Stimulated activated CD4-positive, alpha-beta T cell treated with anti-CD3 and anti-CD28 coated beads, TNF-alpha, amount 100 ng/mL, for 48 hours (primary cell): ENCODE measurements at regions not wholly inside any gene's neighbourhood (a gene's known extent, or its start where the extent isn't known, plus 50 kb on each side); places are given as distances from the start of the nearest gene placed in this dataset.
"Not testable (repeated sequence)": the region's sequence is repeated elsewhere in the genome, so short reads cannot be mapped to it uniquely, and the experiment has no call there.

ENCODE experiments used
- DNase-seq, 3 donors: peaks; one replicate each; pipeline ENCODE4 v3.0.0-alpha.2; 2020; ENCODE audit warnings: low read depth in 3 of 3

GRCh38 chr19:29154163-29154562 is 58.8 kb downstream of the UQCRFS1 start:
- DNase-seq, result no peak

- no peak for DNase-seq
Observed at GRCh38 chr19:29145756-29146155, 67.2 kb downstream of the UQCRFS1 start.

- DNase-seq, result no peak
Observed at GRCh38 chr19:29143183-29143582, 69.8 kb downstream of the UQCRFS1 start.

GRCh38 chr19:29139227-29139626 is 73.7 kb downstream of the UQCRFS1 start:
- no peak for DNase-seq

GRCh38 chr19:29138206-29138605 is 74.7 kb downstream of the UQCRFS1 start:
- DNase-seq, result not testable (repeated sequence)

GRCh38 chr19:29131456-29131855 is 81.5 kb downstream of the UQCRFS1 start:
- DNase-seq, result no peak

GRCh38 chr19:29129148-29129547 is 83.8 kb downstream of the UQCRFS1 start:
- DNase-seq, result no peak

- DNase-seq, result no peak
Observed at GRCh38 chr19:29128203-29128602, 84.7 kb downstream of the UQCRFS1 start.

GRCh38 chr19:29122185-29122584 is 90.8 kb downstream of the UQCRFS1 start:
- DNase-seq, result no peak

GRCh38 chr19:29121684-29122083 is 91.3 kb downstream of the UQCRFS1 start:
- no peak for DNase-seq

GRCh38 chr19:29120466-29120865 is 92.5 kb downstream of the UQCRFS1 start:
- DNase-seq, result no peak

- DNase-seq, result no peak
Observed at GRCh38 chr19:29119590-29119989, 93.4 kb downstream of the UQCRFS1 start.

GRCh38 chr19:29118389-29118788 is 94.6 kb downstream of the UQCRFS1 start:
- no peak for DNase-seq

- no peak for DNase-seq
Observed at GRCh38 chr19:29117926-29118325, 95.0 kb downstream of the UQCRFS1 start.

GRCh38 chr19:29115181-29115580 is 97.8 kb downstream of the UQCRFS1 start:
- no peak for DNase-seq

- no peak for DNase-seq
Observed at GRCh38 chr19:29113838-29114237, 99.1 kb downstream of the UQCRFS1 start.

- DNase-seq, result no peak
Observed at GRCh38 chr19:29111576-29111975, 101.4 kb downstream of the UQCRFS1 start.

- no peak for DNase-seq
Observed at GRCh38 chr19:29107831-29108230, 105.1 kb downstream of the UQCRFS1 start.

- DNase-seq, result no peak
Observed at GRCh38 chr19:29106346-29106885, 106.5 kb downstream of the UQCRFS1 start.

GRCh38 chr19:29105629-29106292 is 107.2 kb downstream of the UQCRFS1 start:
- no peak for DNase-seq

- no peak for DNase-seq
Observed at GRCh38 chr19:29104605-29105241, 108.2 kb downstream of the UQCRFS1 start.

GRCh38 chr19:29098863-29099481 is 114.0 kb downstream of the UQCRFS1 start:
- no peak for DNase-seq

GRCh38 chr19:29098091-29098490 is 114.9 kb downstream of the UQCRFS1 start:
- DNase-seq, result no peak
